ENCODE measurements at regions not wholly inside any gene's neighbourhood (a gene's known extent, or its start where the extent isn't known, plus 50 kb on each side); places are given as distances from the start of the nearest gene placed in this dataset.
A peak's percentile ranks its signal among the peaks of the same experiment; 100 is the strongest.

- TF ChIP-seq CREM (IDR thresholded peaks at IDR 0.05; ENCODE audit: low read depth) (peak; percentile 53; the same call in 1 of the 2 replicates), FOS (IDR thresholded peaks at IDR 0.05; ENCODE audit: borderline replicate concordance, extremely low read depth, insufficient read length) (no peak), ZBTB33 (IDR thresholded peaks at IDR 0.05) (no peak), TAF1 (IDR thresholded peaks at IDR 0.05; ENCODE audit: borderline replicate concordance, low read depth, low read length) (no peak), HDAC2 (IDR thresholded peaks at IDR 0.05) (no peak), SP1 (IDR thresholded peaks at IDR 0.05; ENCODE audit: low read depth, low read length) (no peak), RUNX3 (IDR thresholded peaks at IDR 0.05; ENCODE audit: low read length) (peak; percentile 34; the same call in 1 of the 2 replicates), ZBED1 (IDR thresholded peaks at IDR 0.05; ENCODE audit: borderline replicate concordance) (no peak; the same call in 1 of the 2 replicates), BACH1 (IDR thresholded peaks at IDR 0.05; ENCODE audit: borderline replicate concordance) (peak; percentile 83), FOXK2 (IDR thresholded peaks at IDR 0.05) (no peak), RAD51 (IDR thresholded peaks at IDR 0.05) (peak; percentile 71), RBBP5 (conservative IDR thresholded peaks at IDR 0.05) (no peak), CTCF (IDR thresholded peaks at IDR 0.05 in 2 of 3, conservative IDR thresholded peaks at IDR 0.05 in 1 of 3; ENCODE audit: control insufficient read depth in 2 of 3, extremely low read depth in 1 of 3, insufficient read depth in 1 of 3, low read depth in 3 of 3, low read length in 3 of 3) (no peak), MYC (IDR thresholded peaks at IDR 0.05; ENCODE audit: insufficient read depth, insufficient read length, insufficient replicate concordance, low read length, severe bottlenecking) (no peak), PKNOX1 (IDR thresholded peaks at IDR 0.05) (no peak; the same call in 1 of the 2 replicates), CHD4 (IDR thresholded peaks at IDR 0.05) (no peak), IRF3 (IDR thresholded peaks at IDR 0.05) (no peak), TCF3 (IDR thresholded peaks at IDR 0.05; ENCODE audit: borderline replicate concordance, insufficient read depth, low read depth, low read length) (no peak), HDGF (IDR thresholded peaks at IDR 0.05) (peak; percentile 43; the same call in 1 of the 2 replicates), BMI1 (IDR thresholded peaks at IDR 0.05; ENCODE audit: borderline replicate concordance) (no peak), STAT1 (conservative IDR thresholded peaks at IDR 0.05) (no peak), ZNF687 (IDR thresholded peaks at IDR 0.05) (peak; percentile 81)
Measured at GRCh38 chr6:11366183-11366933, 133.9 kb upstream of the NEDD9 start (continued).

Measured in GM12878 (cell line).